ENCODE measurements at regions not wholly inside any gene's neighbourhood (a gene's known extent, or its start where the extent isn't known, plus 50 kb on each side); places are given as distances from the start of the nearest gene placed in this dataset.

GRCh38 chr1:117732956-117733355 is 127.1 kb downstream of the TENT5C start:
- TF ChIP-seq CTCF (IDR thresholded peaks at IDR 0.05) (no peak), ZFX (IDR thresholded peaks at IDR 0.05; ENCODE audit: borderline replicate concordance) (no peak)
